ENCODE measurements at regions not wholly inside any gene's neighbourhood (a gene's known extent, or its start where the extent isn't known, plus 50 kb on each side); places are given as distances from the start of the nearest gene placed in this dataset.

DNA sequence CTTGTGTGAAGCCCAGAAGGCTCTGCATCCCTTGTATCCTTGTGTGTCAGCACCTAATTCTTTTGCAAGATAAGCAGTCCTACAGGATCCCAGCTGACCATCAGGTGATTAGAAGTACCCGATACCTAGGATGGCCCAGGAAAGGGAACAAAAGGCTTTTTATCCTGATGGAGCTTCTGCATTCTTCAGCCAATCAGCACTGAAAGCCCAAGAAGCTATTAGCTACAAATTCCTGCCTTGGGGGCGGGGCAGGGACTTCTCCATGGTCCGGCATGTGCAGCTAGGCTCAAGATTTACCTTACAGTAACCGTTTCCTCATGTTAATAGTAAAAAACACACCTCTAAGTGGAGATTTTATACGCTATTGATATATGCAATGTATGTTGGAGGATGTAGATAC, 264.6 kb upstream of the THUMPD2 start:
- FAIRE-seq = no peak
- Histone ChIP-seq H4K20me1 (replicated peaks; ENCODE audit: control insufficient read depth, insufficient read depth, low read length) (no peaks in the 10 kb centered on the region), H3K9me3 (replicated peaks; ENCODE audit: control insufficient read depth, insufficient read depth, low read depth, low read length) (no peaks in the 10 kb centered on the region), H3K9me1 (ENCODE audit: control insufficient read depth, insufficient read depth, low read length) (no peaks in the 10 kb centered on the region), H3K36me3 (ENCODE audit: control insufficient read depth, insufficient read depth, low read length) (no peaks in the 10 kb centered on the region), H3K27ac (ENCODE audit: extremely low read depth, low read depth, low read length) (no peak overlapping the region), H2AFZ (ENCODE audit: low read depth, low read length) (no peak overlapping the region), H3K4me2 (ENCODE audit: insufficient read depth, low read length) (no peak overlapping the region), H3K4me3 (no peak overlapping the region), H3K4me1 (replicated peaks in 1 of 2; ENCODE audit: control insufficient read depth in 2 of 2, insufficient read depth in 2 of 2, low read length in 2 of 2) (no peaks in the 10 kb centered on the region), H3K9ac (ENCODE audit: insufficient read depth in 1 of 2, low read depth in 2 of 2, low read length in 2 of 2) (no peak overlapping the region), H3K79me2 (ENCODE audit: control insufficient read depth, insufficient read depth, low read length) (no peaks in the 10 kb centered on the region), H3K27me3 (ENCODE audit: control insufficient read depth in 2 of 2, insufficient read depth in 2 of 2, low read length in 2 of 2) (no peaks in the 10 kb centered on the region)
- intact Hi-C loops (cut with micrococcal nuclease) (no loop called here), in situ Hi-C loops (cut with MboI) (no loop called here)
- BruUV-seq (replicated peaks) = no TSS peak
- ATAC-seq = no peak
- POLR2A ChIA-PET = no interaction called here
- no peak for DNase-seq (ENCODE audit: extremely low read depth in 1 of 4, low spot score in 3 of 4)
- CTCF ChIA-PET (ENCODE audit: low intra/inter-chr PET ratio) = no interaction called here
- WGBS (ENCODE audit: insufficient coverage, low coverage, missing lambda C conversion rate) = 2% methylated on average over 5 of the region's 5 CpGs
- no peak for TF ChIP-seq ILK (tag; IDR thresholded peaks at IDR 0.05; ENCODE audit: borderline replicate concordance, low read depth)
- TF ChIP-seq NBN (IDR thresholded peaks at IDR 0.05; ENCODE audit: low read depth) = no peak
- TF ChIP-seq TRIM24 (IDR thresholded peaks at IDR 0.05) = no peak
- TF ChIP-seq, protein P1, sequence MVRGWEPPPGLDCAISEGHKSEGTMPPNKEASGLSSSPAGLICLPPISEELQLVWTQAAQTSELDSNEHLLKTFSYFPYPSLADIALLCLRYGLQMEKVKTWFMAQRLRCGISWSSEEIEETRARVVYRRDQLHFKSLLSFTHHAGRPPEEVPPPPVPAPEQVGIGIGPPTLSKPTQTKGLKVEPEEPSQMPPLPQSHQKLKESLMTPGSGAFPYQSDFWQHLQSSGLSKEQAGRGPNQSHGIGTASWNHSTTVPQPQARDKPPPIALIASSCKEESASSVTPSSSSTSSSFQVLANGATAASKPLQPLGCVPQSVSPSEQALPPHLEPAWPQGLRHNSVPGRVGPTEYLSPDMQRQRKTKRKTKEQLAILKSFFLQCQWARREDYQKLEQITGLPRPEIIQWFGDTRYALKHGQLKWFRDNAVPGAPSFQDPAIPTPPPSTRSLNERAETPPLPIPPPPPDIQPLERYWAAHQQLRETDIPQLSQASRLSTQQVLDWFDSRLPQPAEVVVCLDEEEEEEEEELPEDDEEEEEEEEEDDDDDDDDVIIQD (CRISPR knock-in tag; IDR thresholded peaks at IDR 0.05) = no peak
- TF ChIP-seq, protein P2, sequence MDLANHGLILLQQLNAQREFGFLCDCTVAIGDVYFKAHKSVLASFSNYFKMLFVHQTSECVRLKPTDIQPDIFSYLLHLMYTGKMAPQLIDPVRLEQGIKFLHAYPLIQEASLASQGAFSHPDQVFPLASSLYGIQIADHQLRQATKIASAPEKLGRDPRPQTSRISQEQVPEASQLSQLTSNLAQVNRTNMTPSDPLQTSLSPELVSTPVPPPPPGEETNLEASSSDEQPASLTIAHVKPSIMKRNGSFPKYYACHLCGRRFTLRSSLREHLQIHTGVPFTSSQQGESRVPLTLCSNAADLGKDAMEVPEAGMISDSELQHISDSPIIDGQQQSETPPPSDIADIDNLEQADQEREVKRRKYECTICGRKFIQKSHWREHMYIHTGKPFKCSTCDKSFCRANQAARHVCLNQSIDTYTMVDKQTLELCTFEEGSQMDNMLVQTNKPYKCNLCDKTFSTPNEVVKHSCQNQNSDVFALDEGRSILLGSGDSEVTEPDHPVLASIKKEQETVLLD (IDR thresholded peaks at IDR 0.05) = no peak
- no peak for TF ChIP-seq ZNF121 (CRISPR knock-in tag; conservative IDR thresholded peaks at IDR 0.05)
- TF ChIP-seq, protein P3, sequence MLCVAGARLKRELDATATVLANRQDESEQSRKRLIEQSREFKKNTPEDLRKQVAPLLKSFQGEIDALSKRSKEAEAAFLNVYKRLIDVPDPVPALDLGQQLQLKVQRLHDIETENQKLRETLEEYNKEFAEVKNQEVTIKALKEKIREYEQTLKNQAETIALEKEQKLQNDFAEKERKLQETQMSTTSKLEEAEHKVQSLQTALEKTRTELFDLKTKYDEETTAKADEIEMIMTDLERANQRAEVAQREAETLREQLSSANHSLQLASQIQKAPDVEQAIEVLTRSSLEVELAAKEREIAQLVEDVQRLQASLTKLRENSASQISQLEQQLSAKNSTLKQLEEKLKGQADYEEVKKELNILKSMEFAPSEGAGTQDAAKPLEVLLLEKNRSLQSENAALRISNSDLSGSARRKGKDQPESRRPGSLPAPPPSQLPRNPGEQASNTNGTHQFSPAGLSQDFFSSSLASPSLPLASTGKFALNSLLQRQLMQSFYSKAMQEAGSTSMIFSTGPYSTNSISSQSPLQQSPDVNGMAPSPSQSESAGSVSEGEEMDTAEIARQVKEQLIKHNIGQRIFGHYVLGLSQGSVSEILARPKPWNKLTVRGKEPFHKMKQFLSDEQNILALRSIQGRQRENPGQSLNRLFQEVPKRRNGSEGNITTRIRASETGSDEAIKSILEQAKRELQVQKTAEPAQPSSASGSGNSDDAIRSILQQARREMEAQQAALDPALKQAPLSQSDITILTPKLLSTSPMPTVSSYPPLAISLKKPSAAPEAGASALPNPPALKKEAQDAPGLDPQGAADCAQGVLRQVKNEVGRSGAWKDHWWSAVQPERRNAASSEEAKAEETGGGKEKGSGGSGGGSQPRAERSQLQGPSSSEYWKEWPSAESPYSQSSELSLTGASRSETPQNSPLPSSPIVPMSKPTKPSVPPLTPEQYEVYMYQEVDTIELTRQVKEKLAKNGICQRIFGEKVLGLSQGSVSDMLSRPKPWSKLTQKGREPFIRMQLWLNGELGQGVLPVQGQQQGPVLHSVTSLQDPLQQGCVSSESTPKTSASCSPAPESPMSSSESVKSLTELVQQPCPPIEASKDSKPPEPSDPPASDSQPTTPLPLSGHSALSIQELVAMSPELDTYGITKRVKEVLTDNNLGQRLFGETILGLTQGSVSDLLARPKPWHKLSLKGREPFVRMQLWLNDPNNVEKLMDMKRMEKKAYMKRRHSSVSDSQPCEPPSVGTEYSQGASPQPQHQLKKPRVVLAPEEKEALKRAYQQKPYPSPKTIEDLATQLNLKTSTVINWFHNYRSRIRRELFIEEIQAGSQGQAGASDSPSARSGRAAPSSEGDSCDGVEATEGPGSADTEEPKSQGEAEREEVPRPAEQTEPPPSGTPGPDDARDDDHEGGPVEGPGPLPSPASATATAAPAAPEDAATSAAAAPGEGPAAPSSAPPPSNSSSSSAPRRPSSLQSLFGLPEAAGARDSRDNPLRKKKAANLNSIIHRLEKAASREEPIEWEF (CRISPR knock-in tag; IDR thresholded peaks at IDR 0.05) = no peak
- TF ChIP-seq GTF2A2 (tag; IDR thresholded peaks at IDR 0.05) = no peak
- TF ChIP-seq ZNF699 (CRISPR knock-in tag; IDR thresholded peaks at IDR 0.05; ENCODE audit: insufficient replicate concordance) = no peak
- TF ChIP-seq ZBED1 (IDR thresholded peaks at IDR 0.05) = no peak
- no peak for TF ChIP-seq NR1H2 (CRISPR knock-in tag; IDR thresholded peaks at IDR 0.05)
- no peak for TF ChIP-seq POLR2G (IDR thresholded peaks at IDR 0.05; ENCODE audit: low read depth, low read length)
- TF ChIP-seq PTRF (tag; IDR thresholded peaks at IDR 0.05) = no peak
- no peak for TF ChIP-seq HCFC1 (IDR thresholded peaks at IDR 0.05; ENCODE audit: low read depth, low read length)
- TF ChIP-seq, protein P4, sequence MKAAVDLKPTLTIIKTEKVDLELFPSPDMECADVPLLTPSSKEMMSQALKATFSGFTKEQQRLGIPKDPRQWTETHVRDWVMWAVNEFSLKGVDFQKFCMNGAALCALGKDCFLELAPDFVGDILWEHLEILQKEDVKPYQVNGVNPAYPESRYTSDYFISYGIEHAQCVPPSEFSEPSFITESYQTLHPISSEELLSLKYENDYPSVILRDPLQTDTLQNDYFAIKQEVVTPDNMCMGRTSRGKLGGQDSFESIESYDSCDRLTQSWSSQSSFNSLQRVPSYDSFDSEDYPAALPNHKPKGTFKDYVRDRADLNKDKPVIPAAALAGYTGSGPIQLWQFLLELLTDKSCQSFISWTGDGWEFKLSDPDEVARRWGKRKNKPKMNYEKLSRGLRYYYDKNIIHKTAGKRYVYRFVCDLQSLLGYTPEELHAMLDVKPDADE (conservative IDR thresholded peaks at IDR 0.05; ENCODE audit: control insufficient read depth, low read depth, low read length) = no peak
